GM19193 (cell line): ENCODE measurements at regions not wholly inside any gene's neighbourhood (a gene's known extent, or its start where the extent isn't known, plus 50 kb on each side); places are given as distances from the start of the nearest gene placed in this dataset.

ENCODE experiments used
- POLR2A ChIP-seq: IDR thresholded peaks from 4 replicates; pipeline ENCODE4 v1.6.1; 2011; ENCODE audit not compliant: insufficient read depth, insufficient read length; ENCODE audit errors: extremely low read depth

- TF ChIP-seq POLR2A = no peak
These were observed 113.4 kb upstream of the PMFBP1 start for GRCh38 chr16:72285324-72285723.

GRCh38 chr16:72284042-72284789, 112.3 kb upstream of the PMFBP1 start:
- TF ChIP-seq POLR2A = no peak

DNA sequence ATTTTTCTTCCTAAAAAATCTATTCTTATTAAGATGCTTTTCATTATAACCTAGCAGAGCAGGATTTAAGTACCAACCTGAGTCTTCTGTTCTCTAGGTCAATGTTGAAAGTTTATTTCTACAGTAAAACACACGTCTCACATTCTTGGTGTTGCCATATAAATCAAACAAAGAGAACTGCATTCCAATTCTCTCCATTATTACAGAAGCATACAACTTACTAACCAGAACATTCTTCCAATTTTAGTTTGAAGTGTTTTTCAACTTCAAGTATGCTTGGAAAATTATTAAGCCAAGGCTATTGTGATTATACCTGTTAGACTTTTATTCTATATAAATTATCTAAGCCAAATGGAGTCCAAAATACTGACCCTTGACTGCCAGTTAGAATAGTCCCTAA, 110.4 kb upstream of the PMFBP1 start:
- no peak for TF ChIP-seq POLR2A

GRCh38 chr16:72278301-72278700, 106.3 kb upstream of the PMFBP1 start:
- TF ChIP-seq POLR2A = no peak

- TF ChIP-seq POLR2A = no peak
These were observed 105.8 kb upstream of the PMFBP1 start for GRCh38 chr16:72277749-72278148.

GRCh38 chr16:72271699-72272240, 99.8 kb upstream of the PMFBP1 start:
- TF ChIP-seq POLR2A = no peak

DNA sequence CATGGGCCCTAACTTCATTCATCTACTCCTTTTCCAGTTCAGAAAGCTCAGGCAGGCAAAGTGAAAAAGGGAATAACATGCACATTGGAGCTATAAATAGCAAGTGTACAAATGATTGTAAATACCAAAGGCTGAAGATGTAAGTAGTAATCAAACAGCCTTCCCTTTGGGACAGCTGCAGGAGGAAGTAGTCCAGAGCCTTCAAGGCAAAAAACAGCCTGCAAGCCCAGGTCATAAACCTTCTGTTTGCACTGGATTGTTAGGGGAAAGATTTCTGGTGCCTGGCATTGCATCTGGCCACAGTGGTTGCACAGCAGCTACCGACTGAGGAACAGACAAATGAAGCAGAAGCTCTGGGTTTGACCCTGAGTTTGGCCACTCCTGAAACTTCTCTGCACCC, 98.6 kb upstream of the PMFBP1 start:
- TF ChIP-seq POLR2A = no peak

- TF ChIP-seq POLR2A = no peak
These were observed 94.9 kb upstream of the PMFBP1 start for GRCh38 chr16:72266836-72267235.

- TF ChIP-seq POLR2A = no peak
These were observed 92.8 kb upstream of the PMFBP1 start for GRCh38 chr16:72264771-72265170.

GRCh38 chr16:72262711-72263110, 90.8 kb upstream of the PMFBP1 start:
- TF ChIP-seq POLR2A = no peak

DNA sequence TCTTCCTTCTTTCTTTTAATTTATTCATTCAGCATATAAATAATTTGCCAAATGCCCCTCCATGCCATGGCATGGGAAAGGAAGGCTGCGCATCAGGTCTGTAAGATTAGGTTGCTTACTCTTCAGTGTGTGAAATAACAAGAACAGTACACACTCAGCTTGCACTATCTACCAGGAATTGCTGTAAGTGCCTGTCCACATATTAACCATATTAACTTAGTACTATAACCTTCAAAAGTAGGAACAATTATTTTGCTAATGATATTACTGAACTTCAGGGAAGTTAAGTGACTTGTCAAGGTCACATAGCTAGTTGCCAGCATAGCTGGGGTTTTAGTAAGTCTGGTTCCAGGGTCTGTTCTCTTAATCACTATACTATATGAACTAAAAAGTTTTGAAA, 89.2 kb upstream of the PMFBP1 start:
- no peak for TF ChIP-seq POLR2A

DNA sequence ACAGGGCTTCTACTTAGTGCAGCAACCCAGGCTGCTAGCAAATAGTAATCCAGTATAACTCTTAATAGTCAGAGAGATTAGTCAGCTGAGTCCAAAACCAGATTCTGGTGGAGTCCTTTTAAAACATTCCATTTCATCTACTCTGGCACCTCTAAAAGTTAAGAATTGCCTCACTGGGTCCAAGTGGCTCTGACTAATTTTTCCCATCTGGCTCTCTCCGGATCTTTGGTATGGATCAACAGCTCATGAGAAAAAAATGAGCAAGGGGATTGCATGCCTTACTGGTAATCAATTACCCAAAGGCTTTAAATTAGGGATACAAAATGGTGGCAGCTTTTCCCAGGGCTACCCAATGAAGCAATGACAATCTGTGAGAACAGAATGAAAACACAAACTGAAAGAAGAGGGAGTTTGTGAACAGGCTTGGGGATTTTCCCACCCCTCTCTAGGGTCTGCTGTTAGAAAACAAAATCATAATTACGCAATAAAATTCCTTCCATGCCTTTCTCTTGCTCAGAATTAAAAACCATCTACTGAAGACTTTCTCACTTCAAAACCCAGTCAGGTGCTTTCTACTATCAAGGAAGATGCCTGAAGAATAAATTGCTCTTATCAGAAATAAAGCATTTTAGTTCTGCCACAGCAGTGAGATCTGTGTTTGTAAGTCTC, 84.6 kb upstream of the PMFBP1 start:
- TF ChIP-seq POLR2A = no peak

- no peak for TF ChIP-seq POLR2A
These were observed 83.8 kb upstream of the PMFBP1 start for GRCh38 chr16:72255786-72256185.

GRCh38 chr16:72247821-72248253, 75.9 kb upstream of the PMFBP1 start:
- TF ChIP-seq POLR2A = no peak

DNA sequence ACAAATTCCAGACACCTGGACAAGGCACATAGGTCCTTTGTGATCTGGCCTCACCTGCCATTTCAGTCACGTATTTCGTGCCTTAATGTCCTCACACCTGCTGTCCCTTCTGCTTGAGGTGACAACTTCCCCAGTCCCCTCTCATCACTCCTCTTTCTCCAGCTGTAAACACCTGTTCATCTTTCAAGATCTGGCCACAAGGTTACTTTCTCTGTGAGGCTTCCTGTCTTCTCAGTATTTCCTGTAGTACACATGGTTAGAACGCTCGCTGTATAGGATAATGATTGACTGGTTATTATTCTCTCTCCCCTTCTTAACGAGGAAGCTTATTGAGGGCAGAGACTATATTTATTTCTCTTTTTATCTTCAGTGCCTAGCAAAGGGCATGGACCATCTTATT, 74.5 kb upstream of the PMFBP1 start:
- no peak for TF ChIP-seq POLR2A

DNA sequence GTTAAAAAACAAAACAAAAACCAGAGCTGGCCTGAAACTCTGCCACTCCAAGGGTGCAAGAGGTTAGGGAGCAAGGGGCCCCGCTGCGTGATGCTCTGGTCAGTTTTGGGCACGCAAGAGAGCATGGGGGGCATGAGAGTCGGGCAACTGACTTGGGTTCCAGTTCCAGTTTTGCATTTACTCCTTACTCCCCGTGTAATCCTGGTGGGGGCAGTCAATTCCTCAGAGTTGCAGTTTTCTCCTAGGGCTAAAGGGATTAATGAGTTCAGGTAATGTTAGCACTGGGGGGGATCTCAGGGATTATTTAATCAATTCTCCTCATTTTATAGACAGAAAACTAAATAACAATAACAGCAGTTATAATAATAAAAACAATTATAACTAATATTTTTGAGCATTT, 72.9 kb upstream of the PMFBP1 start:
- TF ChIP-seq POLR2A = no peak
